Testis (tissue), 2 donors: ENCODE measurements at regions not wholly inside any gene's neighbourhood (a gene's known extent, or its start where the extent isn't known, plus 50 kb on each side); places are given as distances from the start of the nearest gene placed in this dataset.

Experiments used
- DNase-seq: peaks from one replicate; pipeline ENCODE4 v3.0.0-alpha.2; 2019
- H3K27ac ChIP-seq, 2 donors: fragments of 200-600 bp; sonication (generic); one replicate each; pipeline ENCODE4 v1.5.1; 2019
- H3K27me3 ChIP-seq: fragments of 200-600 bp; sonication (generic); one replicate; pipeline ENCODE4 v1.5.1; 2019
- H3K36me3 ChIP-seq: fragments of 200-600 bp; sonication (generic); one replicate; pipeline ENCODE4 v1.5.1; 2017; ENCODE audit warnings: low read depth; ENCODE audit errors: missing control alignments
- H3K4me1 ChIP-seq: fragments of 200-600 bp; sonication (generic); one replicate; pipeline ENCODE4 v1.5.1; 2019
- H3K4me3 ChIP-seq, 2 donors: fragments of 200-600 bp; sonication (generic); one replicate each; pipeline ENCODE4 v1.5.1; 2017 to 2019
- H3K9me3 ChIP-seq: fragments of 200-600 bp; sonication (generic); one replicate; pipeline ENCODE4 v1.5.1; 2017
- POLR2A ChIP-seq: fragments of 450-650 bp; IDR thresholded peaks from one replicate; pipeline ENCODE4 v1.6.1; 2017; ENCODE audit warnings: antibody characterized with exemption, mild to moderate bottlenecking, moderate library complexity
- WGBS, 2 donors: methylation state at CpG; one replicate each; pipeline ENCODE4 v1.1.5; 2018; 5-methylcytosine and 5-hydroxymethylcytosine counted together
- intact Hi-C: fragments of 100-400 bp; cut with DNase I; formaldehyde crosslinking; loops from one replicate; pipeline ENCODE4 v1.15.1; 2023; ENCODE audit warnings: low total_unique reads
- TF ChIP-seq, protein P1 (sequence below), 3 experiments: fragments of 450-650 bp in 2 of 3; fragments of 200-600 bp in 1 of 3; sonication (generic) in 1 of 3; IDR thresholded peaks; one replicate each; pipeline ENCODE4 v1.5.1; 2016 to 2019; ENCODE audit warnings: antibody characterized with exemption in 3 of 3, mild to moderate bottlenecking in 2 of 3, moderate library complexity in 1 of 3

DNA sequence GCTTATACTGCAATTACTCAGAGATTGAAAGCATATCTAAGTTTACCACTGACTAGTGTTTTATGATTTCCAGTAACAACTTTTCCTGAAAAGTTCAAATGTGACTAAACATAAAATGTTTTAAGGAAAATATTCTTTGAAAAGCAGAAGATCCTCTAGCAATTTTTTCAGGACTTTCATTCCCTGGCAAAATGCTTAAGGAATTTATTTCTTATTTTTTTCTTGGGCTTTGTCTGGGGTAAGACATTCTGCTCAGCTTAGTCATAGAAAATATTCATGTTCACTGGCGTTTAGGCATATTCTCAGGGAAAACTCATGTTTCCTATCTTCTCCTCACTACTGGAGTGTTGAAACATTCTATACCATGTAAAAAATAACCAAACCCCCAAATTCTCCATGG is 235.3 kb upstream of the CEP162 start:
- H3K4me3 ChIP-seq, result no peak overlapping the region
- H3K27ac ChIP-seq, result no peak overlapping the region
- no peak for DNase-seq
- intact Hi-C loops, result no loop called here
- WGBS, 2 donors, result 81 to 86% methylated on average over 1 of the region's 1 CpG
- no peak for TF ChIP-seq POLR2A
- TF ChIP-seq, protein P1, sequence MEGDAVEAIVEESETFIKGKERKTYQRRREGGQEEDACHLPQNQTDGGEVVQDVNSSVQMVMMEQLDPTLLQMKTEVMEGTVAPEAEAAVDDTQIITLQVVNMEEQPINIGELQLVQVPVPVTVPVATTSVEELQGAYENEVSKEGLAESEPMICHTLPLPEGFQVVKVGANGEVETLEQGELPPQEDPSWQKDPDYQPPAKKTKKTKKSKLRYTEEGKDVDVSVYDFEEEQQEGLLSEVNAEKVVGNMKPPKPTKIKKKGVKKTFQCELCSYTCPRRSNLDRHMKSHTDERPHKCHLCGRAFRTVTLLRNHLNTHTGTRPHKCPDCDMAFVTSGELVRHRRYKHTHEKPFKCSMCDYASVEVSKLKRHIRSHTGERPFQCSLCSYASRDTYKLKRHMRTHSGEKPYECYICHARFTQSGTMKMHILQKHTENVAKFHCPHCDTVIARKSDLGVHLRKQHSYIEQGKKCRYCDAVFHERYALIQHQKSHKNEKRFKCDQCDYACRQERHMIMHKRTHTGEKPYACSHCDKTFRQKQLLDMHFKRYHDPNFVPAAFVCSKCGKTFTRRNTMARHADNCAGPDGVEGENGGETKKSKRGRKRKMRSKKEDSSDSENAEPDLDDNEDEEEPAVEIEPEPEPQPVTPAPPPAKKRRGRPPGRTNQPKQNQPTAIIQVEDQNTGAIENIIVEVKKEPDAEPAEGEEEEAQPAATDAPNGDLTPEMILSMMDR (IDR thresholded peaks at IDR 0.05), result no peak
- no peaks in the 10 kb centered on the region for H3K36me3 ChIP-seq
- H3K4me1 ChIP-seq, result no peaks in the 10 kb centered on the region
- no peaks in the 10 kb centered on the region for H3K27me3 ChIP-seq
- no peaks in the 10 kb centered on the region for H3K9me3 ChIP-seq

DNA sequence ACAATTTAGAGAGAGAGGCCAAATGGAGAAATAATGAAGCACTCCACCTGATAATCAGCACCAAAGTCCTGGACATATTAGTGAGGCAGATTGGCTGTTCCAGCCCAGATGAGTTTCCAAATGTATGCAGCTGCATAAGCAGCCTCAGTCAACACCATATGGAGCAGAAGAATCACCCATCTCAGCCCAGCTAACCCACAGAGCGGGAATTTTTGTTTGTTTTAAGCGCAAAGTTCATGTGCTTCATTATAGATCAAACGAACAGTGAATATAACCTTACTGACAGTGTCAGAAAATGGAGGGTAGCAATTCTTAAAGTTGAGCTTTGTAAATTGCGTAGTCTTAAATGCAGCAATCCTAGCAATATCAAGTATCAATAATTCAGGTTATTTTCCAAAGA is 234.0 kb upstream of the CEP162 start:
- no peak overlapping the region for H3K4me3 ChIP-seq
- DNase-seq, result no peak
- no peak overlapping the region for H3K27ac ChIP-seq
- intact Hi-C loops, result no loop called here
- H3K9me3 ChIP-seq, result no peaks in the 10 kb centered on the region
- H3K36me3 ChIP-seq, result no peaks in the 10 kb centered on the region
- 91 to 95% methylated on average over 4 of the region's 4 CpGs for WGBS, 2 donors
- no peaks in the 10 kb centered on the region for H3K4me1 ChIP-seq
- no peaks in the 10 kb centered on the region for H3K27me3 ChIP-seq
- no peak for TF ChIP-seq POLR2A
- TF ChIP-seq, protein P1 (IDR thresholded peaks at IDR 0.05), result no peak

DNA sequence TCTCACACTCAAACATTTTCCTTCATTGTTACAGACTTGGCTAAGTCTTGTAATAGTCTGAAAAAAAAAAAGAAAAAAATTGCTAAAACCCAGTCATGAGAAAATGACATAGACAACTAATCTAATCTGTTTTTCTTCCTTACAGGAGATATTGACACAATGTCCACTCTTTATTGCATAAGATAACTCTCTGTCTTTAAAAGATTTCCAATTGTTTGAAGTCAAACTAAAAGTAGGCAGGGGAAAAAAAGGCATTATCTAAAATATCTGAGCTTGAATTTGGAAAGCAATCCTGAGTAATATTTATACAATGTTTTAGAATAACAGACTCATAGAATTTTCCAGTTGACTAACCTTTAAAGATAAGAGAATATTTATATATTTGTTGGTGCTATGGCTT is 233.0 kb upstream of the CEP162 start:
- H3K27ac ChIP-seq, result no peak overlapping the region
- H3K4me3 ChIP-seq, result no peak overlapping the region
- intact Hi-C loops, result no loop called here
- H3K4me1 ChIP-seq, result no peaks in the 10 kb centered on the region
- H3K36me3 ChIP-seq, result no peaks in the 10 kb centered on the region
- no peak for DNase-seq
- TF ChIP-seq, protein P1 (IDR thresholded peaks at IDR 0.05), result no peak
- no peak for TF ChIP-seq POLR2A
- H3K27me3 ChIP-seq, result no peaks in the 10 kb centered on the region
- H3K9me3 ChIP-seq, result no peaks in the 10 kb centered on the region

DNA sequence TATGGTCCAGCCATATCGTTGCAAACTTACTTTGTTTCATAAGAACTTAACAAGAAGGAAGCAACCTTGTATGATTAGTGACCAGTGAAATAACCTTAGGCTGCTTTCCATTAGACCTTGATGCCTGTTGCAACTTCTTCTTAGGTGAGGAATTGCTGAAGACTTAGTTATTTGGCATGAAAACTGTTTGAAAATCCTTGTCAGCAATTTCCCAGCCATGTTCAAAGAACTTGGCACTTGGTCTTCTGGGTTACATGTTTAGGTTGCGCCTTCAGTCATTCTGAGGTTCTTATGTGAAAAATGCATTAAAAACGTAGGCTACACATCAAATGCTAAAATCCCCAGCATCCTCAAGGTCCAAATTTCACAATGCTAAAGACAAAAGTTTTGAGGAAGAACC is 232.0 kb upstream of the CEP162 start:
- no peak for DNase-seq
- H3K27ac ChIP-seq, result no peak overlapping the region
- no peaks in the 10 kb centered on the region for H3K9me3 ChIP-seq
- no peaks in the 10 kb centered on the region for H3K4me1 ChIP-seq
- H3K4me3 ChIP-seq, result no peak overlapping the region
- TF ChIP-seq POLR2A, result no peak
- TF ChIP-seq, protein P1 (IDR thresholded peaks at IDR 0.05), result no peak
- no peaks in the 10 kb centered on the region for H3K27me3 ChIP-seq
- H3K36me3 ChIP-seq, result no peaks in the 10 kb centered on the region
- intact Hi-C loops, result no loop called here
- WGBS, 2 donors, result 75 to 77% methylated on average over 3 of the region's 3 CpGs

DNA sequence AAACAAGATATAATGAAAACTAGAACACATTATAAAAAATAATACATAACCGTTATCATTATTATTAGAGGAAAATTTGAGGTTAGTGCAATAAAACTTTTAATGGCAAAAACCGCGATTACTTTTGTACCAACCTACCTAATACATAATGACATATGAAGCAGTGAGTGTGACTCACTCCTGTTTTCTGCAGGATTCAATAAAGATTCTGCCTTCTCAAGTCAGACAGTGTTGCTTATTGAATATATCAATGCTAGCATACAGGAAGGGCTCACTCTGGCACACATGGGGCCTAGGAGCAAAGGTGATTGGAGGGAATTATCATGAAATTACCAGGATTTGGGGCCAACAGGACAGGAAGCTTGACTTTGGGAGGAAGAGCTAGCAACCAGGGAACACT is 230.8 kb upstream of the CEP162 start:
- Histone ChIP-seq H3K27ac (no peak overlapping the region), H3K4me1 (no peaks in the 10 kb centered on the region), H3K4me3 (no peak overlapping the region), H3K27me3 (no peaks in the 10 kb centered on the region), H3K36me3 (no peaks in the 10 kb centered on the region), H3K9me3 (no peaks in the 10 kb centered on the region)
- intact Hi-C loops, result no loop called here
- WGBS, 2 donors, result 95 to 99% methylated on average over 3 of the region's 3 CpGs
- DNase-seq, result no peak
- TF ChIP-seq, protein P1 (IDR thresholded peaks at IDR 0.05), result no peak
- TF ChIP-seq POLR2A, result no peak
